WTC11 (cell line): ENCODE measurements at regions not wholly inside any gene's neighbourhood (a gene's known extent, or its start where the extent isn't known, plus 50 kb on each side); places are given as distances from the start of the nearest gene placed in this dataset.

Experiments
- CBFB ChIP-seq: sonication (generic); formaldehyde crosslinking; IDR thresholded peaks from 2 replicates; pipeline ENCODE4 v1.8.1; 2022; ENCODE audit warnings: mild to moderate bottlenecking, low read depth, missing genetic modification reagents
- ZNF138 ChIP-seq: sonication (generic); formaldehyde crosslinking; conservative IDR thresholded peaks from 2 replicates; pipeline ENCODE4 v1.8.1; 2022; ENCODE audit warnings: mild to moderate bottlenecking, moderate library complexity, missing genetic modification reagents
- ZNF232 ChIP-seq: sonication (generic); formaldehyde crosslinking; IDR thresholded peaks from 2 replicates; pipeline ENCODE4 v1.8.0; 2022; ENCODE audit warnings: mild to moderate bottlenecking, missing genetic modification reagents
- TF ChIP-seq, protein P1 (sequence below): fragments of 200-600 bp; IDR thresholded peaks from 2 replicates; pipeline ENCODE4 v1.8.0; 2022; ENCODE audit warnings: antibody characterized with exemption
- TF ChIP-seq, protein P2 (sequence below): sonication (generic); formaldehyde crosslinking; IDR thresholded peaks from 2 replicates; pipeline ENCODE4 v1.8.1; 2023; ENCODE audit warnings: mild to moderate bottlenecking, missing genetic modification reagents, moderate library complexity
- TF ChIP-seq, protein P3 (sequence below): sonication (generic); formaldehyde crosslinking; IDR thresholded peaks from 2 replicates; pipeline ENCODE4 v1.8.0; 2022; ENCODE audit warnings: mild to moderate bottlenecking, missing genetic modification reagents
- TF ChIP-seq, protein P4 (sequence below): sonication (generic); formaldehyde crosslinking; IDR thresholded peaks from 2 replicates; pipeline ENCODE4 v1.8.0; 2022; ENCODE audit warnings: mild to moderate bottlenecking, missing genetic modification reagents
- TF ChIP-seq, protein P5 (sequence below): sonication (generic); formaldehyde crosslinking; conservative IDR thresholded peaks from 2 replicates; pipeline ENCODE4 v1.8.1; 2023; ENCODE audit warnings: mild to moderate bottlenecking, low read depth, missing genetic modification reagents, moderate library complexity

DNA sequence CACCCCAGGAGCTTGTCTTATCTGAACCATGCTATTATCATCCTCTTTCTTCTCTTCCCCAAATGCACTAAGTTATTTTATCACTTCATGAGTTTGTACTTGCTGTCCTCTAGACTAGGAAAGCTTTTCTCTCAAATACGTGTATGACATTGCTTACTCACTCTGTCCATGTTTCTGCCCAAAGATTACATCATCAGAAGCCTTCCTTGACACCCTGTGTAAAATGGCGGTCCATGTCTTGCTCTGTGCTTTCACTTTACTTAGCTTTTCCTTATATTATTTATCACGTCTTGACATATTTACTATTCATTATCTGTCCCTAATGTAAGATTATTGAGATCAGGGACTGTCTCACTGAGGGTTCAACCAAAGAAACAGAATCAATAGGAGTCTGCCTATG, 196.1 kb upstream of the ZEB2 start:
- TF ChIP-seq ZNF232 (CRISPR knock-in tag), result no peak
- TF ChIP-seq CBFB (CRISPR knock-in tag), result no peak
- TF ChIP-seq, protein P1, sequence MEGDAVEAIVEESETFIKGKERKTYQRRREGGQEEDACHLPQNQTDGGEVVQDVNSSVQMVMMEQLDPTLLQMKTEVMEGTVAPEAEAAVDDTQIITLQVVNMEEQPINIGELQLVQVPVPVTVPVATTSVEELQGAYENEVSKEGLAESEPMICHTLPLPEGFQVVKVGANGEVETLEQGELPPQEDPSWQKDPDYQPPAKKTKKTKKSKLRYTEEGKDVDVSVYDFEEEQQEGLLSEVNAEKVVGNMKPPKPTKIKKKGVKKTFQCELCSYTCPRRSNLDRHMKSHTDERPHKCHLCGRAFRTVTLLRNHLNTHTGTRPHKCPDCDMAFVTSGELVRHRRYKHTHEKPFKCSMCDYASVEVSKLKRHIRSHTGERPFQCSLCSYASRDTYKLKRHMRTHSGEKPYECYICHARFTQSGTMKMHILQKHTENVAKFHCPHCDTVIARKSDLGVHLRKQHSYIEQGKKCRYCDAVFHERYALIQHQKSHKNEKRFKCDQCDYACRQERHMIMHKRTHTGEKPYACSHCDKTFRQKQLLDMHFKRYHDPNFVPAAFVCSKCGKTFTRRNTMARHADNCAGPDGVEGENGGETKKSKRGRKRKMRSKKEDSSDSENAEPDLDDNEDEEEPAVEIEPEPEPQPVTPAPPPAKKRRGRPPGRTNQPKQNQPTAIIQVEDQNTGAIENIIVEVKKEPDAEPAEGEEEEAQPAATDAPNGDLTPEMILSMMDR, result no peak
- TF ChIP-seq, protein P2, sequence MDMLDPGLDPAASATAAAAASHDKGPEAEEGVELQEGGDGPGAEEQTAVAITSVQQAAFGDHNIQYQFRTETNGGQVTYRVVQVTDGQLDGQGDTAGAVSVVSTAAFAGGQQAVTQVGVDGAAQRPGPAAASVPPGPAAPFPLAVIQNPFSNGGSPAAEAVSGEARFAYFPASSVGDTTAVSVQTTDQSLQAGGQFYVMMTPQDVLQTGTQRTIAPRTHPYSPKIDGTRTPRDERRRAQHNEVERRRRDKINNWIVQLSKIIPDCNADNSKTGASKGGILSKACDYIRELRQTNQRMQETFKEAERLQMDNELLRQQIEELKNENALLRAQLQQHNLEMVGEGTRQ, result no peak
- TF ChIP-seq, protein P3, sequence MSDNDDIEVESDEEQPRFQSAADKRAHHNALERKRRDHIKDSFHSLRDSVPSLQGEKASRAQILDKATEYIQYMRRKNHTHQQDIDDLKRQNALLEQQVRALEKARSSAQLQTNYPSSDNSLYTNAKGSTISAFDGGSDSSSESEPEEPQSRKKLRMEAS (CRISPR knock-in tag), result no peak
- TF ChIP-seq, protein P4, sequence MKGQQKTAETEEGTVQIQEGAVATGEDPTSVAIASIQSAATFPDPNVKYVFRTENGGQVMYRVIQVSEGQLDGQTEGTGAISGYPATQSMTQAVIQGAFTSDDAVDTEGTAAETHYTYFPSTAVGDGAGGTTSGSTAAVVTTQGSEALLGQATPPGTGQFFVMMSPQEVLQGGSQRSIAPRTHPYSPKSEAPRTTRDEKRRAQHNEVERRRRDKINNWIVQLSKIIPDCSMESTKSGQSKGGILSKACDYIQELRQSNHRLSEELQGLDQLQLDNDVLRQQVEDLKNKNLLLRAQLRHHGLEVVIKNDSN (CRISPR knock-in tag), result no peak
- TF ChIP-seq ZNF138 (CRISPR knock-in tag), result no peak
- TF ChIP-seq, protein P5, sequence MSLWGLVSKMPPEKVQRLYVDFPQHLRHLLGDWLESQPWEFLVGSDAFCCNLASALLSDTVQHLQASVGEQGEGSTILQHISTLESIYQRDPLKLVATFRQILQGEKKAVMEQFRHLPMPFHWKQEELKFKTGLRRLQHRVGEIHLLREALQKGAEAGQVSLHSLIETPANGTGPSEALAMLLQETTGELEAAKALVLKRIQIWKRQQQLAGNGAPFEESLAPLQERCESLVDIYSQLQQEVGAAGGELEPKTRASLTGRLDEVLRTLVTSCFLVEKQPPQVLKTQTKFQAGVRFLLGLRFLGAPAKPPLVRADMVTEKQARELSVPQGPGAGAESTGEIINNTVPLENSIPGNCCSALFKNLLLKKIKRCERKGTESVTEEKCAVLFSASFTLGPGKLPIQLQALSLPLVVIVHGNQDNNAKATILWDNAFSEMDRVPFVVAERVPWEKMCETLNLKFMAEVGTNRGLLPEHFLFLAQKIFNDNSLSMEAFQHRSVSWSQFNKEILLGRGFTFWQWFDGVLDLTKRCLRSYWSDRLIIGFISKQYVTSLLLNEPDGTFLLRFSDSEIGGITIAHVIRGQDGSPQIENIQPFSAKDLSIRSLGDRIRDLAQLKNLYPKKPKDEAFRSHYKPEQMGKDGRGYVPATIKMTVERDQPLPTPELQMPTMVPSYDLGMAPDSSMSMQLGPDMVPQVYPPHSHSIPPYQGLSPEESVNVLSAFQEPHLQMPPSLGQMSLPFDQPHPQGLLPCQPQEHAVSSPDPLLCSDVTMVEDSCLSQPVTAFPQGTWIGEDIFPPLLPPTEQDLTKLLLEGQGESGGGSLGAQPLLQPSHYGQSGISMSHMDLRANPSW (CRISPR knock-in tag), result no peak
